Naive thymus-derived CD4-positive, alpha-beta T cell (primary cell): ENCODE measurements at regions not wholly inside any gene's neighbourhood (a gene's known extent, or its start where the extent isn't known, plus 50 kb on each side); places are given as distances from the start of the nearest gene placed in this dataset.

Source experiments
- ATAC-seq: fragments of 150-1000 bp; cut with Tn5 transposase; 2 replicates; pipeline ENCODE4 v1.10.0; 2021; ENCODE audit warnings: mild to moderate bottlenecking, moderate library complexity
- CTCF ChIA-PET: fragments of 350-600 bp; sonication (Branson Sonifier 250); formaldehyde crosslinking; loops from one replicate; lab custom pipeline; 2021; ENCODE audit warnings: antibody characterized with exemption; lab: Charles Lee
- POLR2A ChIA-PET: fragments of 350-600 bp; sonication (Branson Sonifier 250); formaldehyde crosslinking; loops from one replicate; lab custom pipeline; 2021; ENCODE audit warnings: antibody characterized with exemption, inconsistent platforms; lab: Charles Lee
- DNase-seq, 9 donors: peaks; one replicate each; pipeline versions ENCODE4 v3.0.0 to v3.0.0-alpha.2; 2020 to 2022; ENCODE audit warnings: mixed read lengths in 1 of 9
- H3K27ac ChIP-seq: one replicate; pipeline ENCODE4 v1.7.0; 2013; ENCODE audit warnings: mild to moderate bottlenecking, low read depth, low read length, moderate library complexity
- H3K27me3 ChIP-seq, 2 donors: one replicate each; pipeline ENCODE4 v1.7.0; 2013; ENCODE audit warnings: low read length in 2 of 2, mild to moderate bottlenecking in 2 of 2, moderate library complexity in 2 of 2; ENCODE audit not compliant: control insufficient read depth in 2 of 2, insufficient read depth in 2 of 2
- H3K36me3 ChIP-seq, 3 experiments: 1 replicate in 2 of 3; 2 replicates in 1 of 3; pipeline ENCODE4 v1.7.0; 2013; ENCODE audit warnings: low read length in 3 of 3, mild to moderate bottlenecking in 3 of 3, moderate library complexity in 1 of 3; ENCODE audit not compliant: insufficient read depth in 3 of 3, control insufficient read depth in 2 of 3
- H3K4me1 ChIP-seq, 2 donors: one replicate each; pipeline ENCODE4 v1.7.0; 2013; ENCODE audit warnings: low read length in 2 of 2, mild to moderate bottlenecking in 2 of 2, moderate library complexity in 1 of 2; ENCODE audit not compliant: control insufficient read depth in 2 of 2, insufficient read depth in 2 of 2
- H3K4me3 ChIP-seq: 2 replicates; pipeline ENCODE4 v1.7.0; 2013; ENCODE audit warnings: mild to moderate bottlenecking, low read length
- H3K9me3 ChIP-seq, 3 experiments: 1 replicate in 2 of 3; 2 replicates in 1 of 3; pipeline ENCODE4 v1.7.0; 2013; ENCODE audit warnings: low read length in 3 of 3; ENCODE audit not compliant: control insufficient read depth in 2 of 3
- H3K27ac Mint-ChIP-seq, 9 donors: one replicate each; pipeline ENCODE4 v1.8.0; 2020 to 2022; ENCODE audit warnings: mixed read lengths in 9 of 9, mild to moderate bottlenecking in 8 of 9, moderate library complexity in 5 of 9, inconsistent platforms in 2 of 9
- H3K27me3 Mint-ChIP-seq, 5 donors: one replicate each; pipeline ENCODE4 v1.8.0; 2021 to 2022; ENCODE audit warnings: mixed read lengths in 5 of 5, mild to moderate bottlenecking in 1 of 5
- H3K36me3 Mint-ChIP-seq, 5 donors: one replicate each; pipeline ENCODE4 v1.8.0; 2020 to 2022; ENCODE audit warnings: mixed read lengths in 5 of 5, mild to moderate bottlenecking in 3 of 5, inconsistent platforms in 1 of 5
- H3K4me1 Mint-ChIP-seq, 7 donors: one replicate each; pipeline ENCODE4 v1.8.0; 2020 to 2022; ENCODE audit warnings: mixed read lengths in 7 of 7, mild to moderate bottlenecking in 3 of 7, inconsistent platforms in 1 of 7
- H3K4me3 Mint-ChIP-seq, 10 donors: one replicate each; pipeline ENCODE4 v1.8.0; 2020 to 2022; ENCODE audit warnings: mild to moderate bottlenecking in 10 of 10, mixed read lengths in 10 of 10, moderate library complexity in 6 of 10, inconsistent platforms in 2 of 10
- H3K9me3 Mint-ChIP-seq, 11 donors: one replicate each; pipeline ENCODE4 v1.8.0; 2020 to 2022; ENCODE audit warnings: mixed read lengths in 11 of 11, mild to moderate bottlenecking in 4 of 11, inconsistent platforms in 1 of 11, moderate library complexity in 1 of 11
- intact Hi-C, 2 donors: fragments of 100-400 bp; cut with micrococcal nuclease; formaldehyde crosslinking; loops; one replicate each; pipeline ENCODE4 v1.15.1; 2023

GRCh38 chr3:147940405-147941193 lies 531.4 kb downstream of the ZIC1 start:
- no peak for ATAC-seq
- no peak for DNase-seq
- Mint-ChIP-seq H3K36me3 (no peaks in the 10 kb centered on the region), H3K4me3 (no peak overlapping the region), H3K27ac (no peak overlapping the region), H3K27me3 (no peaks in the 10 kb centered on the region), H3K9me3 (peaks cover 0 to 11% (median 1%) of the 10 kb centered on the region in 11 donors), H3K4me1 (no peaks in the 10 kb centered on the region)
- Histone ChIP-seq H3K4me3 (no peak overlapping the region), H3K9me3 (no peaks in the 10 kb centered on the region), H3K36me3 (no peaks in the 10 kb centered on the region), H3K27ac (no peak overlapping the region), H3K4me1 (no peaks in the 10 kb centered on the region), H3K27me3 (no peaks in the 10 kb centered on the region)
- ChIA-PET CTCF (no interaction called here), POLR2A (no interaction called here)
- intact Hi-C loops: no loop called here

- Mint-ChIP-seq H3K27ac (no peak overlapping the region), H3K36me3 (peaks cover 0 to 4% (median 0%) of the 10 kb centered on the region in 5 donors), H3K9me3 (peaks cover 0 to 15% (median 1%) of the 10 kb centered on the region in 11 donors), H3K4me1 (peaks cover 0 to 4% (median 0%) of the 10 kb centered on the region in 7 donors), H3K4me3 (no peak overlapping the region), H3K27me3 (no peaks in the 10 kb centered on the region)
- Histone ChIP-seq H3K4me3 (no peak overlapping the region), H3K27ac (no peak overlapping the region), H3K27me3 (no peaks in the 10 kb centered on the region), H3K36me3 (no peaks in the 10 kb centered on the region), H3K9me3 (no peaks in the 10 kb centered on the region), H3K4me1 (no peaks in the 10 kb centered on the region)
- intact Hi-C loops: no loop called here
- CTCF ChIA-PET: no interaction called here
- POLR2A ChIA-PET: no interaction called here
- ATAC-seq (no peak), DNase-seq (no peak)
These were observed 532.8 kb downstream of the ZIC1 start for GRCh38 chr3:147941969-147942368.

- Histone ChIP-seq H3K9me3 (no peaks in the 10 kb centered on the region), H3K4me3 (no peak overlapping the region), H3K27me3 (no peaks in the 10 kb centered on the region), H3K4me1 (no peaks in the 10 kb centered on the region), H3K27ac (no peak overlapping the region), H3K36me3 (no peaks in the 10 kb centered on the region)
- no peak overlapping the region for H3K27ac Mint-ChIP-seq
- intact Hi-C loops: no loop called here
- POLR2A ChIA-PET: no interaction called here
- ATAC-seq (no peak), DNase-seq (no peak)
- peaks cover 0 to 15% (median 1%) of the 10 kb centered on the region in 11 donors for H3K9me3 Mint-ChIP-seq
- CTCF ChIA-PET: no interaction called here
- H3K4me3 Mint-ChIP-seq: no peak overlapping the region
- peaks cover 0 to 4% (median 0%) of the 10 kb centered on the region in 5 donors for H3K36me3 Mint-ChIP-seq
- H3K4me1 Mint-ChIP-seq: peaks cover 0 to 4% (median 0%) of the 10 kb centered on the region in 7 donors
- no peaks in the 10 kb centered on the region for H3K27me3 Mint-ChIP-seq
These were observed 534.2 kb downstream of the ZIC1 start for GRCh38 chr3:147943265-147943945.

- Histone ChIP-seq H3K27ac (no peak overlapping the region), H3K4me3 (no peak overlapping the region), H3K27me3 (no peaks in the 10 kb centered on the region), H3K4me1 (no peaks in the 10 kb centered on the region), H3K9me3 (no peaks in the 10 kb centered on the region), H3K36me3 (no peaks in the 10 kb centered on the region)
- H3K4me3 Mint-ChIP-seq: no peak overlapping the region
- ChIA-PET POLR2A (no interaction called here), CTCF (no interaction called here)
- ATAC-seq (no peak), DNase-seq (no peak)
- no peaks in the 10 kb centered on the region for H3K27me3 Mint-ChIP-seq
- peaks cover 0 to 15% (median 2%) of the 10 kb centered on the region in 11 donors for H3K9me3 Mint-ChIP-seq
- peaks cover 0 to 4% (median 0%) of the 10 kb centered on the region in 5 donors for H3K36me3 Mint-ChIP-seq
- peaks cover 0 to 4% (median 0%) of the 10 kb centered on the region in 7 donors for H3K4me1 Mint-ChIP-seq
- H3K27ac Mint-ChIP-seq: no peak overlapping the region
- intact Hi-C loops: no loop called here
These were observed 536.9 kb downstream of the ZIC1 start for GRCh38 chr3:147945968-147946519.

- Histone ChIP-seq H3K27me3 (no peaks in the 10 kb centered on the region), H3K36me3 (no peaks in the 10 kb centered on the region), H3K4me3 (no peak overlapping the region), H3K4me1 (no peaks in the 10 kb centered on the region), H3K9me3 (no peaks in the 10 kb centered on the region), H3K27ac (no peak overlapping the region)
- Mint-ChIP-seq H3K27me3 (no peaks in the 10 kb centered on the region), H3K4me3 (no peak overlapping the region), H3K9me3 (peaks cover 0 to 10% (median 2%) of the 10 kb centered on the region in 11 donors), H3K27ac (no peak overlapping the region), H3K4me1 (no peaks in the 10 kb centered on the region), H3K36me3 (no peaks in the 10 kb centered on the region)
- ChIA-PET POLR2A (no interaction called here), CTCF (no interaction called here)
- intact Hi-C loops: no loop called here
- no peak for ATAC-seq
- no peak for DNase-seq
These were observed 547.5 kb downstream of the ZIC1 start for GRCh38 chr3:147956615-147957014.

- Mint-ChIP-seq H3K9me3 (peaks cover 0 to 10% (median 2%) of the 10 kb centered on the region in 11 donors), H3K4me3 (no peak overlapping the region), H3K36me3 (no peaks in the 10 kb centered on the region), H3K27ac (no peak overlapping the region), H3K27me3 (no peaks in the 10 kb centered on the region), H3K4me1 (no peaks in the 10 kb centered on the region)
- POLR2A ChIA-PET: no interaction called here
- CTCF ChIA-PET: no interaction called here
- no peaks in the 10 kb centered on the region for H3K9me3 ChIP-seq
- no peaks in the 10 kb centered on the region for H3K27me3 ChIP-seq
- ATAC-seq (no peak), DNase-seq (no peak)
- H3K4me1 ChIP-seq: no peaks in the 10 kb centered on the region
- no peak overlapping the region for H3K27ac ChIP-seq
- intact Hi-C loops: no loop called here
- no peaks in the 10 kb centered on the region for H3K36me3 ChIP-seq
- no peak overlapping the region for H3K4me3 ChIP-seq
These were observed 549.6 kb downstream of the ZIC1 start for GRCh38 chr3:147958754-147959153.
